WTC11 (cell line): ENCODE measurements at regions not wholly inside any gene's neighbourhood (a gene's known extent, or its start where the extent isn't known, plus 50 kb on each side); places are given as distances from the start of the nearest gene placed in this dataset.

Source experiments
- ELF4 ChIP-seq: sonication (generic); formaldehyde crosslinking; IDR thresholded peaks from 2 replicates; pipeline ENCODE4 v1.8.1; 2022; ENCODE audit warnings: low read depth, mild to moderate bottlenecking, moderate library complexity, missing genetic modification reagents
- JUN ChIP-seq: sonication (generic); formaldehyde crosslinking; IDR thresholded peaks from 2 replicates; pipeline ENCODE4 v1.8.0; 2023; ENCODE audit warnings: mild to moderate bottlenecking, missing genetic modification reagents
- ZNF396 ChIP-seq: fragments of 250-450 bp; sonication (Bioruptor Pico); IDR thresholded peaks from 2 replicates; pipeline ENCODE4 v1.8.0; 2021; ENCODE audit warnings: mild to moderate bottlenecking, moderate library complexity, borderline replicate concordance

DNA sequence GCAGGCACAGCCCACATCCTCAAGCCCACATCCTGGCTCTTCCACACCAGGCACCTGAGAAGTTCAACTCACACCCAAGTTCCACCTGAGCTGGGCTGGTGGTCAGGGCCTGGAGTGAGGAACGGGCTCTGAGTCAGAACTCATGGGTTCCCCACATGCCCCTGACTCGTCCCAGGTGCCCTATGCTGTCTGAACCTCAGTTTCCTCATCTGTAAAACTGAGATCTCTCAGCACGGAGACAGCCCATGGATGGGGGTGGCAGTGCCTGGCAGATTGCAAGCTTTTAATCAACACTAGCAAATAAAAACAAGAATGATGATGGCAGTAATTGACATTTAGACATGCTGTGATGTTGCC is 307.8 kb downstream of the NDUFA10 start:
- TF ChIP-seq ELF4 (CRISPR knock-in tag): no peak
- no peak for TF ChIP-seq JUN
- TF ChIP-seq ZNF396 (CRISPR knock-in tag): no peak
